ENCODE measurements at regions not wholly inside any gene's neighbourhood (a gene's known extent, or its start where the extent isn't known, plus 50 kb on each side); places are given as distances from the start of the nearest gene placed in this dataset.

GRCh38 chr3:163786416-163786815, 1291.9 kb downstream of the SI start:
- Histone ChIP-seq H3K9me3 (ENCODE audit: control insufficient read depth in 1 of 2, insufficient read depth in 1 of 2, low read depth in 1 of 2, low read length in 2 of 2) (no peaks in the 10 kb centered on the region), H3K27me3 (ENCODE audit: insufficient read depth, low read length) (no peaks in the 10 kb centered on the region), H3K79me2 (ENCODE audit: insufficient read depth, low read length) (no peaks in the 10 kb centered on the region), H3K4me3 (replicated peaks in 1 of 2; ENCODE audit: low read depth in 1 of 2, low read length in 2 of 2) (no peak overlapping the region), H3K4me1 (ENCODE audit: control insufficient read depth in 1 of 2, insufficient read depth in 2 of 2, low read length in 2 of 2) (no peaks in the 10 kb centered on the region), H2AFZ (ENCODE audit: low read depth, low read length, poor library complexity, severe bottlenecking) (no peak overlapping the region), H3K27ac (ENCODE audit: low read depth, low read length) (no peak overlapping the region), H3K36me3 (ENCODE audit: control insufficient read depth in 1 of 2, insufficient read depth in 2 of 2, low read length in 2 of 2) (no peaks in the 10 kb centered on the region), H3K4me2 (ENCODE audit: low read length) (no peak overlapping the region), H3K9ac (ENCODE audit: low read length) (no peak overlapping the region), H4K20me1 (ENCODE audit: insufficient read depth) (no peaks in the 10 kb centered on the region), H3K9me2 (ENCODE audit: insufficient read depth) (no peaks in the 10 kb centered on the region)
- BruUV-seq (replicated peaks) = no TSS peak
- intact Hi-C loops (cut with micrococcal nuclease) = loop anchor here (5.0 kb wide), 1 partner anchor 1401 kb away; no protein-coding TSS in a partner anchor
- ChIA-PET RAD21 (ENCODE audit: low non-redundant PET in 1 of 2, low total read pairs in 2 of 2, uncharacterized antibody in 2 of 2, unreplicated experiment in 2 of 2) (no interaction called here), POLR2A (no interaction called here), CTCF (interaction anchor here (0.8 to 1.4 kb wide), 3 partner anchors 9 to 18 kb away, joined by 3 to 6 read pairs (median 4); no protein-coding TSS in a partner anchor)
- DNase-seq (ENCODE audit: low read depth, low spot score) (no peak), ATAC-seq (no peak)
- no peak for TF ChIP-seq REST (IDR thresholded peaks at IDR 0.05; ENCODE audit: low read depth)
- TF ChIP-seq EZH2phosphoT487 (IDR thresholded peaks at IDR 0.05; ENCODE audit: borderline replicate concordance) = no peak
- no peak for TF ChIP-seq POLR2A (IDR thresholded peaks at IDR 0.05; ENCODE audit: borderline replicate concordance, extremely low read depth, insufficient read depth, insufficient read length)
- no peak for TF ChIP-seq ELF1 (IDR thresholded peaks at IDR 0.05; ENCODE audit: borderline replicate concordance, low read depth)
- TF ChIP-seq SP1 (IDR thresholded peaks at IDR 0.05; ENCODE audit: low read depth) = no peak
- TF ChIP-seq FOSL1 (IDR thresholded peaks at IDR 0.05; ENCODE audit: low read depth) = no peak
- no peak for TF ChIP-seq EGR1 (IDR thresholded peaks at IDR 0.05; ENCODE audit: low read depth)
- no peak for TF ChIP-seq SRF (IDR thresholded peaks at IDR 0.05; ENCODE audit: low read depth)
- TF ChIP-seq JUND (IDR thresholded peaks at IDR 0.05) = no peak
- TF ChIP-seq ATF3 (IDR thresholded peaks at IDR 0.05) = no peak
- no peak for TF ChIP-seq ZFX (IDR thresholded peaks at IDR 0.05)
- TF ChIP-seq MAX (IDR thresholded peaks at IDR 0.05) = no peak
- no peak for TF ChIP-seq ZNF274 (IDR thresholded peaks at IDR 0.05; ENCODE audit: low read depth, low read length)
- TF ChIP-seq ZBTB33 (IDR thresholded peaks at IDR 0.05; ENCODE audit: extremely low read depth, insufficient replicate concordance, low read length) = no peak
- TF ChIP-seq EZH2 (IDR thresholded peaks at IDR 0.05) = no peak

Measured in HCT116 (cell line).